PC-3 (cell line): ENCODE measurements at regions not wholly inside any gene's neighbourhood (a gene's known extent, or its start where the extent isn't known, plus 50 kb on each side); places are given as distances from the start of the nearest gene placed in this dataset.

Experiments
- ATAC-seq: fragments of 200-7000 bp; cut with Tn5 transposase; 2 replicates; pipeline ENCODE4 v1.9.1; 2020; ENCODE audit warnings: mild to moderate bottlenecking, moderate library complexity
- BruUV-seq: library from RNA; stranded (reverse); fragments of 400-500 nt; replicated peaks from 2 replicates; lab custom pipeline; 2021; lab: Mats Ljungman, UMichigan
- CTCF ChIA-PET: fragments of 300-600 bp; sonication (Branson Sonifier 250); formaldehyde crosslinking; loops from one replicate; lab custom pipeline; 2022; ENCODE audit warnings: antibody characterized with exemption; lab: Charles Lee
- POLR2A ChIA-PET: fragments of 300-600 bp; sonication (Branson Sonifier 250); formaldehyde crosslinking; loops from one replicate; lab custom pipeline; 2022; ENCODE audit warnings: antibody characterized with exemption; ENCODE audit not compliant: unreplicated experiment; lab: Charles Lee
- DNase-seq: peaks from one replicate; pipeline ENCODE4 v3.0.0-alpha.2; 2015
- H2AFZ ChIP-seq: fragments of 300-600 bp; sonication (generic); 2 replicates; pipeline ENCODE4 v1.6.0; 2016; ENCODE audit warnings: antibody characterized with exemption, low read length
- H3F3A ChIP-seq: fragments of 300-600 bp; sonication (generic); one replicate; pipeline ENCODE4 v1.6.0; 2017; ENCODE audit warnings: antibody characterized with exemption, low read length, control low read depth, mild to moderate bottlenecking; ENCODE audit not compliant: unreplicated experiment
- H3K27ac ChIP-seq: fragments of 300-600 bp; sonication (generic); 2 replicates; pipeline ENCODE4 v1.5.1; 2016; ENCODE audit warnings: mild to moderate bottlenecking, low read length
- H3K27me3 ChIP-seq: fragments of 300-600 bp; sonication (generic); 2 replicates; pipeline ENCODE4 v1.6.1; 2016; ENCODE audit warnings: low read length, mixed read lengths
- H3K36me3 ChIP-seq: fragments of 300-600 bp; sonication (generic); 2 replicates; pipeline ENCODE4 v1.6.1; 2016; ENCODE audit warnings: low read depth, mixed run types, low read length, mixed read lengths
- H3K4me1 ChIP-seq: fragments of 300-600 bp; sonication (generic); 2 replicates; pipeline ENCODE4 v1.5.1; 2016; ENCODE audit warnings: low read length; ENCODE audit not compliant: insufficient read depth
- H3K4me2 ChIP-seq: fragments of 300-600 bp; sonication (generic); 2 replicates; pipeline ENCODE4 v1.6.0; 2016; ENCODE audit warnings: low read length
- H3K4me3 ChIP-seq: fragments of 300-600 bp; sonication (generic); 2 replicates; pipeline ENCODE4 v1.5.1; 2016; ENCODE audit warnings: mild to moderate bottlenecking, low read length, mixed read lengths
- H3K79me2 ChIP-seq: fragments of 300-600 bp; sonication (generic); 2 replicates; pipeline ENCODE4 v1.6.1; 2017; ENCODE audit warnings: low read length, mixed read lengths
- H3K9ac ChIP-seq: fragments of 300-600 bp; sonication (generic); 2 replicates; pipeline ENCODE4 v1.6.0; 2016; ENCODE audit warnings: mild to moderate bottlenecking, low read length
- H3K9me2 ChIP-seq: fragments of 300-600 bp; sonication (generic); replicated peaks from 2 replicates; pipeline ENCODE4 v1.6.1; 2016; ENCODE audit warnings: mixed run types, low read length, mixed read lengths
- H3K9me3 ChIP-seq: fragments of 300-600 bp; sonication (generic); 2 replicates; pipeline ENCODE4 v1.6.1; 2016; ENCODE audit warnings: low read length, mixed read lengths
- H4K20me1 ChIP-seq: fragments of 300-600 bp; sonication (generic); 2 replicates; pipeline ENCODE4 v1.6.1; 2016; ENCODE audit warnings: low read length, mixed read lengths
- CTCF ChIP-seq: fragments of 300-600 bp; sonication (generic); conservative IDR thresholded peaks from 2 replicates; pipeline ENCODE4 v1.5.1; 2017; ENCODE audit warnings: antibody characterized with exemption, low read depth, mild to moderate bottlenecking, low read length
- EZH2 ChIP-seq: fragments of 300-600 bp; sonication (generic); IDR thresholded peaks from one replicate; pipeline ENCODE4 v1.6.1; 2017; ENCODE audit warnings: antibody characterized with exemption, mild to moderate bottlenecking, low read length; ENCODE audit not compliant: unreplicated experiment
- EZH2phosphoT487 ChIP-seq: fragments of 300-600 bp; sonication (generic); IDR thresholded peaks from 2 replicates; pipeline ENCODE4 v1.6.1; 2018; ENCODE audit warnings: mild to moderate bottlenecking, antibody characterized with exemption, low read length, borderline replicate concordance
- intact Hi-C: fragments of 100-400 bp; cut with micrococcal nuclease; formaldehyde crosslinking; loops from 2 replicates; pipeline ENCODE4 v1.9.0; 2023

- H3K9ac ChIP-seq: peak overlapping the region; percentile 52; the same call in 1 of the 2 replicates
- H3K36me3 ChIP-seq: no peaks in the 10 kb centered on the region
- ChIA-PET CTCF (interaction anchor here (0.6 to 0.7 kb wide), 2 partner anchors 16 to 130 kb away, joined by 7 to 10 read pairs; no protein-coding TSS in a partner anchor), POLR2A (interaction anchor here (0.6 kb wide), 1 partner anchor 1933 kb away, joined by 4 read pairs; no protein-coding TSS in a partner anchor)
- peak overlapping the region; percentile 75 for H3K4me2 ChIP-seq
- H3K27ac ChIP-seq: peak overlapping the region; percentile 90
- peak overlapping the region; percentile 43; the same call in 1 of the 2 replicates for H3K4me3 ChIP-seq
- H2AFZ ChIP-seq: no peak overlapping the region
- no peak for TF ChIP-seq CTCF
- no peak for TF ChIP-seq EZH2
- no peak for TF ChIP-seq EZH2phosphoT487
- H3F3A ChIP-seq: peaks cover 7% of the 10 kb centered on the region
- no peaks in the 10 kb centered on the region for H3K9me2 ChIP-seq
- no peaks in the 10 kb centered on the region for H4K20me1 ChIP-seq
- H3K79me2 ChIP-seq: no peaks in the 10 kb centered on the region
- intact Hi-C loops: loop anchor here (5.0 kb wide), 1 partner anchor 105 kb away; no protein-coding TSS in a partner anchor
- H3K9me3 ChIP-seq: no peaks in the 10 kb centered on the region
- peak; percentile 97 for DNase-seq
- ATAC-seq: peak; percentile 95
- H3K4me1 ChIP-seq: peaks cover 24% of the 10 kb centered on the region
- H3K27me3 ChIP-seq: no peaks in the 10 kb centered on the region
- BruUV-seq: no TSS peak
These were observed 107.7 kb downstream of the HNMT start for GRCh38 chr2:138071720-138072719.

GRCh38 chr2:138078153-138078552 lies 113.9 kb downstream of the HNMT start:
- no TSS peak for BruUV-seq
- no peak for DNase-seq
- no peaks in the 10 kb centered on the region for H3K9me3 ChIP-seq
- no peak overlapping the region for H2AFZ ChIP-seq
- no peaks in the 10 kb centered on the region for H3K36me3 ChIP-seq
- no peak for ATAC-seq
- no peaks in the 10 kb centered on the region for H3K79me2 ChIP-seq
- no peak overlapping the region for H3K4me3 ChIP-seq
- TF ChIP-seq CTCF: no peak
- no peak for TF ChIP-seq EZH2
- no peak for TF ChIP-seq EZH2phosphoT487
- no peaks in the 10 kb centered on the region for H3K9me2 ChIP-seq
- no peaks in the 10 kb centered on the region for H3F3A ChIP-seq
- no peaks in the 10 kb centered on the region for H3K27me3 ChIP-seq
- POLR2A ChIA-PET: no interaction called here
- intact Hi-C loops: no loop called here
- no peaks in the 10 kb centered on the region for H4K20me1 ChIP-seq
- no peak overlapping the region for H3K9ac ChIP-seq
- CTCF ChIA-PET: no interaction called here
- peaks cover 18% of the 10 kb centered on the region for H3K4me1 ChIP-seq
- H3K4me2 ChIP-seq: no peak overlapping the region
- H3K27ac ChIP-seq: no peak overlapping the region
